8988T (cell line): ENCODE measurements at regions not wholly inside any gene's neighbourhood (a gene's known extent, or its start where the extent isn't known, plus 50 kb on each side); places are given as distances from the start of the nearest gene placed in this dataset.
"Not testable (repeated sequence)": the region's sequence is repeated elsewhere in the genome, so short reads cannot be mapped to it uniquely, and the experiment has no call there.

Experiments used
- DNase-seq: peaks from one replicate; pipeline ENCODE4 v3.0.0; 2011

GRCh38 chr2:132220589-132220988 is 58.8 kb upstream of the ANKRD30BL start:
- DNase-seq: not testable (repeated sequence)

DNA sequence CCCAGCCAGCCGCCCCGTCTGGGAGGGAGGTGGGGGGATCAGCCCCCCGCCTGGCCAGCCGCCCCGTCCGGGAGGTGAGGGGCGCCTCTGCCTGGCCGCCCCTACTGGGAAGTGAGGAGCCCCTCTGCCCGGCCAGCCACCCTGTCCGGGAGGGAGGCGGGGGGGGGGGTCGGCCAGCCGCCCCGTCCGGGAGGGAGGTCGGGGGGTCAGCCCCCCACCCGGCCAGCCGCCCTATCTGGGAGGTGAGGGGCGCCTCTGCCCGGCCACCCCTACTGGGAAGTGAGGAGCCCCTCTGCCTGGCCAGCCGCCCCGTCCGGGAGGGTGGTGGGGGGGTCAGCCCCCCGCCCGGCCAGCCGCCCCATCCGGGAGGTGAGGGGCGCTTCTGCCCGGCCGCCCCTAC is 60.1 kb upstream of the ANKRD30BL start:
- not testable (repeated sequence) for DNase-seq

DNA sequence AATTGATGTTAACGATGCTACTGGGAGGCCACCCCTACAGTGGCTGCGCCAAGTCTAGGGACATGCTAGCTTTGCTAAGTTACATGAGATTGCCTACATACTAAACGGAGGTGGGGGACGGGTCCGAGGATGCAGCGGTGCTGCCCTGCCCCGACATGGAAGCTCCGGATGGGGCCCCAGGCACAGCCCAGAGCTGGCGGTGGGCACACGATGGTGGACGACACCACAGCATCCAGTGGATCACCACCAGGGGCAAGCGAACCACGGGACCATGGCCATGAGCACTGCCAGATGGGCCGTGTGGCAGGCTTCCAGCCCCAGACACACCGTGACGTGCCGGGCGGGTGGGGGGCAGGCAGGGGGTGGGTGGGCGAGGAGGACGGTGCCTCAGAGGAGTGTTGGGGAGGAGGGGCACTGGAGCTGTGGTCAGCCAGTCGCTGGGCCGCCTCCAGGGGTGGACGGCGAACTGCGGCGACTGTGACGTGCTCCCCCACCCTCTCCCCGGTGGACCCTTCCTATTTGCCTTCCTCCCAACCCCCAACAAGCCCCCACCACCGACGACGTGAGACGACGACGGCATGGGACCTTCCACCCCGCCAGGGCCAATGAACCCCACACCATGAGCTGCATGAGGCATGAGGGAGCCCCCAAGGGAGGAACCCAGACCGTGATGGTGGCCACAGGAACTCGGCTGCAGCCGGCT is 90.6 kb upstream of the ANKRD30BL start:
- no peak for DNase-seq

- DNase-seq: no peak
These were observed 91.1 kb upstream of the ANKRD30BL start for GRCh38 chr2:132252894-132253264.

DNA sequence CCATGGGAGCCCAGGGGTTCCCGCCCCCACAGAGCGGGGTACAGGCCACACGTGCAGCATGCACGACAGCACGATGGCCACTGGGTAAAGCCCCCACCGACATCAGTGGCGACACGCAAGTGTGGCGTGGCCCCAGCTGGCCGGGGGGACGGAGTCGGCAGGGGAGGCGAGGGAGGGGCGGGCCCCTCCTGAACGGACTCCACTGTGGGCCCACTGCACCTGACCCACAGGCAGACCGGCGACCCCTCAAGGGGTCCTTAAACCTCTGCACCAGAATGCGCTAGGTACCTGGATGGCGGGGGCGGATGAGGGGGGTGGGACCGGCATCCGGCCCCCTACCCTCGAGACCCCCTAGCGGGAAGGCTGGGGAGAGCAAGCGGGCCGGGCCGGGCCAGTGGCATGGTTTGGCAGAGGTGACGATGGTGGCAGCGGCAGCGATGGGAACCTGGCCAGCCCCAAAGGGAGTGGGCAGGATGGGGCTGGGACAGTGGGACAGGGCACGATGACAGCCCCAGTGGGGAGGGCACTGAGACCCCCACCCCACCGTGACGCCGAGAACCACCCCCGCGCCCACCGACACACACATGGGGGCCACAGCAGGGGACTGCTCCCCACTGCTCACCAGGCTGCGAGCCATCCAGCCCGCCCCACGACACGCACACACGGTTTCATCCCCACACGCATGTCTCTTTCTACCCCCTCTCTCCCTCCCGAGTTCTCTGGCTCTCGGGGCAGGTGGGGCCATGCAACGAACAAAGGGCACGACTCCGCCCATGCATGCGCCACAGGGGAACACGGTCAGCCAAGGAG is 91.9 kb upstream of the ANKRD30BL start:
- no peak for DNase-seq

GRCh38 chr2:132254306-132254919 is 92.7 kb upstream of the ANKRD30BL start:
- not testable (repeated sequence) for DNase-seq

DNA sequence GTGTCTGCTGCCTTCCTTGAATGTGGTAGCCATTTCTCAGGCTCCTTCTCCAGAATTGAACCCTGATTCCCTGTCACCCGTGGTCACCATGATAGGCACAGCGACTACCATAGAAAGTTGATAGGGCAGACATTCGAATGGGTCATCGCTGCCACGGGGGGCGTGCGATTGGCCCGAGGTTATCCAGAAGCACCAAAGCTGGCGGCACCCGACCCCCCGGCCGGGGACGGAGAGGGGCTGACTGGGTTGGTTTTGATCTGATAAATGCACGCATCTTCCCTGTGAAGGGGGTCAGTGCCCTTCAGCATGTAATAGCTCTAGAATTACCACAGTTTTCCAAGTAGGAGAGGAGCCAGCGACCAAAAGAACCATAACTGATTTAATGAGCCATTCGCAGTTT is 94.0 kb upstream of the ANKRD30BL start:
- no peak for DNase-seq

DNA sequence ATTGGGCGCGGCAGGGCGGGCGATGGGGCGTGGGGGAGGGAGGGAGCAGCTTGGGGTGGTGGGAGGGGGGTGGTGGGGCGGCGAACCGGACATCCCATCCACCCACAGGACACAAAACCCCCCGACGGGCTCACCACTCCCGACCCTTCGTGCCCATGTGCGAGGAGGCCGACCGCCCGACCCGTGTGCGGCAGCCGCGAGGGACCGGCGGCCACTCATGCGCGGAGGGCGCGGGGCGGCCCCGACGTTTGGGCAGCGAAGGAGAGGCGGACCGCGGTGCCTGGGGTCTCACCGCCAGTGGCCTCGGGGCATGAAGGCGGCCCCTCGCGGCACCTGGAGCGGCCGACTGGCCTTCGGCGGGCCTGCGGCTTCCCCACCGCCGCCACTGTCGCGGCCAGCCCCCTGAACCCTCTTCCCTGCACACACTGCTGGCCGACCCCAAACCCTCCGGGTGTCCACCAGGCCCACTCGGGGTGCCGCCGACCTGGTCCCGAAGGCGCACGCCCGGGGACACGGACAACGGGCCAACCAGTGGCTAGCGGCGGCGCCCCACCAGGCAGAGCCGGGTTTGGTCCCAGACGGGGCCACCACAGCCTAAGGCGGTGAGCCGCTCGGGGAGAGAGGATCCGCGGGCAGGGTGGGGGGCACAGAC is 94.6 kb upstream of the ANKRD30BL start:
- DNase-seq: no peak

DNA sequence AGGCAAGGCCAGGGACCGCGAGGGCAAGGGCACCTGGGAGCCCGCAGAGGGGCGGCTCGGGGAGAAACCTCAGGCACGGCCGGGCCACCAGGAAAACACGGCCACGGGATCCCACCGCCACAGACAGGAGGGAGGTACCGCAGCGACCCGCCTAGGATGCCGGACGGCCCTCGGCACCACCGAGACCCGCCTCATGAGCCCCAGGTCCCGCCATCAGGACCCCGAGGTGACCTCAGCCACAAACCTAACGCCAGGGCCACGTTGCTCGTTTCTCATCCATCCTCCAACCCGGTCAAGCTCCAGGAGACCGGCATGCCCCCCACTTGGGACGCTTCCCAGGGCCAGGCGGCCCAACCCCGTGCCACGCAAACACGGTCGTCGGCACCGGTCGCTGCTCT is 95.2 kb upstream of the ANKRD30BL start:
- not testable (repeated sequence) for DNase-seq

- not testable (repeated sequence) for DNase-seq
These were observed 95.8 kb upstream of the ANKRD30BL start for GRCh38 chr2:132257301-132258171.

DNA sequence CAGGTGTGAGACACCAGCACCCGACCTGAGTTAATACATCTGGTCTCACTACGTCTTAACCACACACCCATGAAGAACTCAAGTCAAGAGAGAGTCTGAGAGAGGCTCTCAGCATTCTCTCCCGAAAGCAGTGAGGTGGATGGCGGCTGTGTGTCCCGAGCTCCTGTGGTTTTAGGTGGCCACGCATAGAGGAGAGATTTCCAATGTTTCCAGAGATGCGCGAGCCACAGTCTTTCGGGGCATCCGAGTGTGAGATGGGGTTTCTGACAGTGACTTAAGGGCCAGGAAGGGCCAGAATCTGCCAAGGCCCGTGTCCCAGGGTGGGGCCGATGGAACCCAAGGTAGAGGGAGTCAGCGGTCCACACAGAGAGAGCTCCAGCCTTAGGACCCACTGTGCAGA is 97.5 kb upstream of the ANKRD30BL start:
- not testable (repeated sequence) for DNase-seq

DNA sequence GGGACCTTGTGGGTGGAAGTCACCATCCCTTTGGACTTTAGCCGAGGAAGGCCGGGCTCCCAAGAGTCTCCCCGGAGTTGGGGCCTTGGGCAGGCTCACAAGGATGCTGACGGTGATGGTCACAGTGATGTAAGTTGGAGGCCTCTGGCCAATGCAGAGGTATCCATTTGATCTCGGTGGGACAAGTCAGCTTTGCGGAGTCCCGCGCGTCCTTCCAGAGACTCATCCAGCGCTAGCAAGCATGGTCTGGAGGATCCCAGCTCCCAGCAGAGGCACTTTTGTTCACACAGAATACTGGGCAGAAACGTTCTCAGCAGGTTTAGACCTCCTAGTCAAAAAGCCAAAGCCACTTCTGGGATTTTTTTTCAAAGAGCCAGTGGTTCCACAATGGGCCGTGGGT is 103.8 kb upstream of the ANKRD30BL start:
- not testable (repeated sequence) for DNase-seq

GRCh38 chr2:132267105-132267497 is 105.3 kb upstream of the ANKRD30BL start:
- DNase-seq: no peak

GRCh38 chr2:132267498-132268283 is 105.9 kb upstream of the ANKRD30BL start:
- DNase-seq: not testable (repeated sequence)

DNA sequence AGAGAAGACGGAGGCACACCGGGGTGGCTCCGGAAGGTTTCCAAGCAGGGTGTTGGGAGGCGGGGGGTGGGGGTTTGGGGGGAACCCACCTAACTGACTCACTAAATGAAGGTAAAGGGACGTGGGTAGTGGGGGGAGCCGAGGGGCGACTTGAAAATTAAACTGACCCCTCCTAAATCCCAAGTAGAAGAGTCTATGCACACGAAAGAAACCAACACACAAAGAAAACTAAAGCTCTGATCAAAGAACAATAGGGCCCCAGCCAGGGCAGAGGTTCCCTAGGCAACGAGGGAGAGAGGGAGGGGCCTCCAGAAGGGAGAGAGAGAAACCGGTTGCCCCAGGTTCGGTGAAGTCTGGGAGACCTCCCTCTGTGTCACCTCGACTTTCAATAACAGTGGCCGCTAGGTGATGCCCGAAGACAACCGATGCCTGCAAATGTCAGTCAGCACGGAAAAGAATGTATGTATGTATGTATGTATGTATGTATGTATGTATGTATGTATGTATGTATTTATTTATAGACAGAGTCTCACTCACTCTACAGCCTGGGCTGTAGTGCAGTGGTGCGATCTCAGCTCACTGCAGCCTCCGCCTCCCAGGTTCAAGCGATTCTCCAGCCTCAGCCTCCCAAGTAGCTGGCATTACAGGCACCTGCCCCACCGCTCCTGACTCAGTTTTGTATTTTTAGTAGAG is 106.7 kb upstream of the ANKRD30BL start:
- DNase-seq: not testable (repeated sequence)

- DNase-seq: no peak
These were observed 107.3 kb upstream of the ANKRD30BL start for GRCh38 chr2:132268977-132269523.

DNA sequence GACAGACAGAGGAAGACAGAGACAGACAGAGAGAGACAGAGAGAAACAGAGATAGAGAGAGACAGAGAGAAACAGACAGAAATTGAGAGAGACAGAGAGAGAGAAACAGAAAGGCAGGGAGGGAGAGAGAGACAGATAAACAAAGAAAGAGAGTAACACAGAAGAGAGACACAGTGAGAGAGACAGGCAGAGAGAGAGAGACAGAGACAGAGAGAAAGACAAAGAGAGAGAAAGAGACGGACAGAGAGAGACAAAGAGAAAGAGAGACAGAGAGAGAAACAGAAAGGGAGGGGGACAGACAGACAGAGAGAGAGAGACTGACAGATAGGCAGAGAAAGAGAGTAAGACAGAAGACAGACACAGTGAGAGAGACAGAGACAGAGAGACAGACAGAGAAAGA is 108.5 kb upstream of the ANKRD30BL start:
- no peak for DNase-seq

DNA sequence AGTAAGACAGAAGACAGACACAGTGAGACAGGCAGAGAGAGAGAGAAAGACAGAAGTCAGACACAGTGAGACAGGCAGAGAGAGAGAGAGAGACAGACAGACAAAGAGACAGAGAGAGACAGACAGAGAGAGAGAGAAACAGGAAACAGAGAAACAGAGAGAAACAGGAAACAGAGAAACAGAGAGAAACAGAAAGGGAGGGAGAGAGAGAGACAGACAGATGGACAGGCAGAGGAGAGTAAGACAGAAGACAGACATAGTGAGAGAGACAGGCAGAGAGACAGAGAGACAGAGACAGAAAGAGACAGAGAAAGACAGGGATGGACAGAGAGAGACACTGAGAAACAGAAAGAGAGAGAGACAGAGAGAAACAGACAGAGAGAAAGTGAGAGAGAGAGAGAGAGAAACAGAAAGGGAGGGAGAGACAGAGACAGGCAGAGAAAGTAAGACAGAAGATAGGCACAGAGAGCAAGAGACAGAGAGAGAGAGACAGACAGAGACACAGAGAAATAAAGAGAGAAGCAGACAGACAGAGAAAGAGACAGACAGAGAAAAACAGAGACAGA is 109.3 kb upstream of the ANKRD30BL start:
- DNase-seq: no peak

GRCh38 chr2:132271794-132272193 is 110.0 kb upstream of the ANKRD30BL start:
- DNase-seq: not testable (repeated sequence)

- DNase-seq: no peak
These were observed 111.0 kb upstream of the ANKRD30BL start for GRCh38 chr2:132272713-132273112.
